HG03575 (cell line): ENCODE measurements at regions not wholly inside any gene's neighbourhood (a gene's known extent, or its start where the extent isn't known, plus 50 kb on each side); places are given as distances from the start of the nearest gene placed in this dataset.
"Not testable (repeated sequence)": the region's sequence is repeated elsewhere in the genome, so short reads cannot be mapped to it uniquely, and the experiment has no call there.

Experiments
- ATAC-seq: cut with Tn5 transposase; IDR thresholded peaks from one replicate; pipeline ENCODE4 v1.9.1; 2021; ENCODE audit not compliant: unreplicated experiment, insufficient number of reproducible peaks, low FRiP score; ENCODE audit errors: extremely low read depth

GRCh38 chr10:131363416-131363815 lies 51.9 kb upstream of the TCERG1L start:
- no peak for ATAC-seq

GRCh38 chr10:131371571-131371970 lies 60.0 kb upstream of the TCERG1L start:
- no peak for ATAC-seq

GRCh38 chr10:131381576-131381975 lies 70.1 kb upstream of the TCERG1L start:
- no peak for ATAC-seq

DNA sequence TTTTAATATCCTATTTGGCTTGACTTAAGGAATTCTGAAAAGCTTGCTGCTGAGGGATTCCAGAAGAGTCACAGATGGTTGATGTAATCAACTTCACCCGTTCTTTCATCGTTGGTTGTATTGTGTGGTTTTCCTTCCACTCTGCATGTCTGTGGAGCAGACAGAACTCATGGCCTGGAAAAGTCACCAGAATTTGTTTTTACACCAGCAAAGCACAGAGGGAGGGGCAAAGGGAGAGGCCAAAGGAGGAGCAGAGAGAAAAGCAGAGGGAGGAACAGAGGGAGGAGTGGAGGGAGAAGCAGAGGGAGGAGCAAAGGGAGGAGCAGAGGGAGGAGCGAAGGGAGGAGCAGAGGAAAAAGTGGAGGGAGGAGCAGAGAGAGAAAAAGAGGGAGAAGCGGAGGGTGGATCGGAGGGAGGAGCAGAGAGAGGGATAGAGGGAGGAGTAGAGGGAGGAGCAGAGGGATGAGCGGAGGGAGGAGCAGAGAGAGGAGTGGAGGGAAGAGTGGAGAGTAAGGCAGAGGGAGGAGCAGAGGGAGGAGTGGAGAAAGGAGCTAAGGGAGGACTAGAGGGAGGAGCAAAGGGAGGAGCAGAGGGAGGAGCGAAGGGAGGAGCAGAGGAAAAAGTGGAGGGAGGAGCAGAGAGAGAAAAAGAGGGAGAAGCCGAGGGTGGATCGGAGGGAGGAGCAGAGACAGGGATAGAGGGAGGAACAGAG lies 73.8 kb upstream of the TCERG1L start:
- not testable (repeated sequence) for ATAC-seq

DNA sequence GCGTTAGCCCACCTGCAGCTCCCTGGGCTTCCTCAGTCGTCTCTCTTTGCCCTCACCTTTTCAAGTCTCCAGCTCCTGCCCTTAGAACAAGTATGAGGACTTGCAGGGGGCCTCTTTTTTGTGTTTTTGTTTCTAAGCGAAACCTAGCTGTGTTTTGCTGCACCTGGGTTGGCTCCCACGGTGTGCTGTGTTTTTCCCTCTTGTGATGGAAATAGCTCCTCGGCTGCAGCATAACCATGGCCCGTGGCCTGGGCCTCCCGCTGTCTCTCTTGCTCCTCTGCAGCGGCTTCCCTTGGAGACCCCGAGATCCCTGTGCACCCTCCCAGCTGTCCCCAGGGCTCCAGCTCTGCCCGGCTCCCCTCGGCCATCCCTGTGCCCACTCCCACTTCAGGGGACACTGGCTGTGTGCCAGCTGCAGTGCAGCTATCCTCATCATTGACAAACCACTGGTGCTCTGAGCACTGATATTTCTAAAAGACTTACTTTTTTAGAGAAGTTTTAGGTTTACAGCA lies 75.6 kb upstream of the TCERG1L start:
- no peak for ATAC-seq

GRCh38 chr10:131391936-131392335 lies 80.4 kb upstream of the TCERG1L start:
- no peak for ATAC-seq

GRCh38 chr10:131396121-131397050 lies 84.9 kb upstream of the TCERG1L start:
- ATAC-seq, result no peak

GRCh38 chr10:131398166-131398565 lies 86.6 kb upstream of the TCERG1L start:
- ATAC-seq, result no peak

- ATAC-seq, result no peak
Measured at GRCh38 chr10:131399981-131400380, 88.5 kb upstream of the TCERG1L start.

GRCh38 chr10:131400513-131400912 lies 89.0 kb upstream of the TCERG1L start:
- no peak for ATAC-seq

DNA sequence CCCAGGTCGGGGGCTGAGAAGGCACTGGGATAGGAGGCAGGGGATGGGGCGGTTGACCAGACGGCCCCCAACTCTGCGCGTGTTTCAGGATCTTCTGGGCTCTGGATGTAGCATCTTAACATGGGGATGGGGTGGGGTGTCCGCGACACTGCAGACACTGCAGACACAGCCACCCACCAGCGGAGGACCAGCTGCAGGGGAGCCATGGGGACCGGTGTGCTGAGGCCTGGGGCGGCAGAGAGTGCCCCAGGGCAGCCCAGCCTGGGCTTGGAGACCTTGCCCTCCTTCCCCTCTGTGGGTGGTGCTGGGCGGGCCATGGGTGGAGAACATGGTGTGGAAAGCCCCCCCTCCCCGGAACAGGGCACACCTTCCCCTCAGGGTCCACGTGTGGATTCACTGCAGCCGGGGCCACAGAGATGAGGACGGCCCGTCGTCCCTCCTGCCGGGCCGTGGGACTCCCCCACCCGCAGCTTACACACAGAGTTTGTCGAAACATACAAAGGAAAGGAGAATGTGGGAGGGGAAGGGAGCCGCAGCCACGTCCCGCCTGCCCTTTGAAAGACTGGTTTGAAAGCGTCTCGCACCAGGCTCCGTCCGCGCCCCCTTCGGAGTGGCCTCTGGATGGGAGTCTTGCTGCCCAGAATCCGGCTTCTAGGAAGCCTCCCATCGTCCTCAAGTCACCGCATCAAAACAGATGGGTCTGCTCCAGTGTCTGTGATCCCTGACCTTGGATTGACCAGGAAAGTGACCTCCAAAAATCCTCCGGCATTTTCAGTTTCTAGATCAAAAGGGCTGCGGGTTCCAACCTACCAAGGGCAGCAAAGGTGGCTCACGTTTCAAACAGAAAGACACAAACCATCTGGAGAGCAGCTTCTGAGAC lies 91.5 kb upstream of the TCERG1L start:
- no peak for ATAC-seq

DNA sequence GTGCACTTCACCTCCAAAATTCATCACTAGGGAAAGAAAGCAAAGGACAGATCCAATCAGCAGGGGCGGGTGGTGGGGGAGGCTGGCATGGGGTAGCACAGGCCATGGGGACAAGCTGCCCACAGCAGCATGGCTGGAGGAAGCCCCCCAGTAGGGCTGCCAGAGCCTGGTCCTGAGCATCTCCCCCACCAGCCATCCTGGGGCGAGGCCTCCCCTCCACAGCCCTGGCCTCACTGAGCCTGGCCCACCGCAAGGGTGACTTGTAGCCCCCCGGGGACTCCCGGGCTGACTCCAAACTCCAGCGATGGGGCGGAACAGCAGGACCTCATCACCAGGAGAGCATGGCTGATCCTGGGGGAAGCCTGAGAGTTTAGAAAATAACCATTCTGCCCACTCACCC lies 92.4 kb upstream of the TCERG1L start:
- no peak for ATAC-seq

DNA sequence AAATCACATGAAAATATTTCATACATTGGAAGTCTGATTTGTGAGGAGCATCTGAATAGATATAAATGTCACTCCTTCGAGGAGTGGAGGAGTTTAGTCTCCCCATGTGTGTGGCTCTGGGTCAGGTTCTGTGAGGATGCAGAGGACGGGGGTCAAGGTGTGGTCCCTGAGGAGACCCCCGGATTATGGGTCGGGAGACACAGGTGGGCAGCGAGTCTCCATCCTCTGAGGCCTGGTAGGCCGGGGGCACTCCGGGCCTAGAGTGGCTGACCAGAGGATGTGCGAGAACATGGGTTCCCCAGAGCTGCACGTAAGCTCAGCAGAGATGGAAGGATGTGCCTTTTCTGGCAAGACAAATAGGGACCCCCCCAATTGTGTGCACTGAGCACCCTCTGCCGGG lies 93.4 kb upstream of the TCERG1L start:
- ATAC-seq, result no peak

GRCh38 chr10:131406676-131407392 lies 95.3 kb upstream of the TCERG1L start:
- no peak for ATAC-seq

DNA sequence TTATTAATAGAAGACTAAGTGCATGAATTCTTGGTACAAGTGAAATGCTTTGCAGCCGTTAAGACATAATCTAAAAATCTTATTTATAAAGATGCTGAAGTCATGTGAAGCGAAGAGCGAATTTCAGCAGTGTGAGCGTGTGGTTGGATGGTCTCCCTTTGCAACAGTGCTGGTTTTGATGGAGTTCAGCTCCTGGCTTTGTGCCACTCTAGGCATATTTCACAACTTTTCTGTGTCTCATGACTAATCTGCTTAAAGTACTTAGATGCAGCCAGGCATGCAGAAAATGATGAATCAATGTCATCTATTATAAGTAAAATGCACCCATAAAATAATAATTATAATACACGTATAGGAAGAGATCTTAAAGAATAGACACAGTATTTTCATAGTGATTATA lies 107.2 kb upstream of the TCERG1L start:
- ATAC-seq, result no peak

DNA sequence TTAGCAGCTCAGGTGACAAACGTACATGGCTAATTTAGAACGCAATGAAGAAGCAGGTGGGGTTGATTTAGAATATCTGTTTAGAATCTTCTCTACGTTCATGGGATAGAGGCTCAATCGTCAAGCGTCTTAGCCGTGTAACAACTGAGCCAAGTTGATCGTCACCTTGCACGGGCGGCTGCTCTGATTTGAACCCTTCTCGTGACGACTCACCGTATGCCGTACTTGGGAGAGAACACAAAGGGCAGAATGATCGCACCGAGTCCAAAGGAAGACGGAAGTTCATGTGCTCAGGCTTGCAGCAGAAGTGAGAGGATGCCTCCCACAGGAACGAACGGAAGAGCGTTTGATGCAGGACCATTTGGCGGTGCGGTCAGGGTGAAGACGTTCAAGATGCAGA lies 108.3 kb upstream of the TCERG1L start:
- ATAC-seq, result no peak

DNA sequence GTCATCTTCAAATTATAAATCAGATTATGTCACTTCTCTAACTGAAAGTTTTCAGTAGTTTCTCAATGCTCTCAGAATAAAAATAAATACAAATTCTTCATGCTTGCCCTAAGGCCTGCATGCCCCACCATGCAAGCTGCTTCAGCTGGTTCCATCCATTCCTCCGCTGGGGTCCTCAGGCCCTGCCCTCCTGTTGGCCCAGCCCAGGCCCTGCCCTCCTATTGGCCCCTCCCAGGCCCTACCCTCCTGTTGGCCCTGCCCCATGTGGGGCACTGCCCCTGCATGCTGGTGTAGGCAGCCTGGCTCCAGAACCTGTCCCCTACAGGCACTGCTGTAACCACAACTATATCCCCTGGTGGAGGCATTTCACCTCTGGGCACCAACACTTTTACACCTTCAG lies 109.3 kb upstream of the TCERG1L start:
- no peak for ATAC-seq

DNA sequence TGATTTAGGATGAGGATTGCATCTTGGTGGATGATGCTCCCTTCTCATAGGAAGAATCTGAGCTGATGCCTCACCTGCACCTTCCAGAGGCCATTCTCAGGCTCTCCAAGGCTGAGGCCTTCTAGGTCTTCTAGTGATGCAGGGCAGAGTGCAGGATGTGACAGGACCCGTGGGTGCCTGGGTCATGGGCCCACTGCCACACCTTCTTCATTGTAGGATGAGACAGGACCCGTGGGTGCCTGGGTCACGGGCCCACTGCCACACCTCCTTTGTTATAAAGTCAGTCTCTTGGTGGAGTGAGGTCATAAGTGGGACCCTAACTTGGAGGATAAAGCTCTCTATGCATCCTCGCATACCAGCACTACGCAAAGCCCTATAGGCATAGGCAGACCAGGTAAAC lies 109.9 kb upstream of the TCERG1L start:
- no peak for ATAC-seq

DNA sequence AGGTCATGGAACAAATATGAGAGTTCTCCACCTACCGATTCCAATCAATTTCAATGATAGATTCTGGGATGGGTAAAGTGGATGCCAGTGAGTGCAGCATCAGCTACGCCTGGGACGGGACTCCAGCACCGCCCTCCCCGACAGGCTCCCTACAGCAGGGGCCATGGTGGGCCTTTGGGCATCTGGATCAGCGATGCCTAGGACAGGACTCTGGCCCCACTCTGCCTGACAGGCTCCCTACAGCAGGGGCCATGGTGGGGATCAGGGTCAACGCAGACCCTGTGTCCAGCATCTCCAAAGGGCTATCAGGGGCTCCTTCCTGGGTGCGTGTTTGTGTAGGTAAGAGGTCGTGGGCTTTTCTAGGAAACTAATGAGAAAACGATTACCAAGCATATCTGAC lies 111.2 kb upstream of the TCERG1L start:
- ATAC-seq, result no peak
